Choroid plexus epithelial cell (primary cell): ENCODE measurements at regions not wholly inside any gene's neighbourhood (a gene's known extent, or its start where the extent isn't known, plus 50 kb on each side); places are given as distances from the start of the nearest gene placed in this dataset.

Experiments used
- DNase-seq: peaks from one replicate; pipeline ENCODE4 v3.0.0-alpha.2; 2010; ENCODE audit warnings: low read depth
- H3K4me3 ChIP-seq: 2 replicates; pipeline ENCODE4 v1.5.1; 2011; ENCODE audit warnings: low read depth, mild to moderate bottlenecking, control low read depth, low read length, moderate library complexity
- CTCF ChIP-seq: conservative IDR thresholded peaks from 2 replicates; pipeline ENCODE4 v1.5.1; 2011; ENCODE audit warnings: low read depth, mild to moderate bottlenecking, control low read depth, inconsistent platforms, low read length, moderate library complexity

DNA sequence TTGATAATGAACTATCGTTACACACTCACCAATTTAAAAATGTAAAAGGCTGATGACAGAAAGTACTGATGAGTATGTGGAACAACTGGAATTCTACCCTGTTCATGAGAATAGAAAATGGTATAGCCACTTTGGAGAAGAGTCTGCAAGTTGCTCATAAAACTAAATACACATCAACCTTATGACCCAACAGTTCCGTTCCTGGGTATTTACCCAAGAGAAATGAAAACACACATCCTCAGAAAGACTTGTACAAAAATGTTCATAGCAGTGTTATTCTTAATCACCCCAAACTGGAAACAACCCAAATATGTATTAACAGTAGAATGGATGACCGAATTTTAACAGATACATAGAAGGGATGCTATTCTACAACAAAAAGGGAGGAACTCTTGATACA is 145.7 kb upstream of the LRFN2 start:
- DNase-seq = peak; percentile 79
- no peak overlapping the region for H3K4me3 ChIP-seq
- no peak for TF ChIP-seq CTCF

DNA sequence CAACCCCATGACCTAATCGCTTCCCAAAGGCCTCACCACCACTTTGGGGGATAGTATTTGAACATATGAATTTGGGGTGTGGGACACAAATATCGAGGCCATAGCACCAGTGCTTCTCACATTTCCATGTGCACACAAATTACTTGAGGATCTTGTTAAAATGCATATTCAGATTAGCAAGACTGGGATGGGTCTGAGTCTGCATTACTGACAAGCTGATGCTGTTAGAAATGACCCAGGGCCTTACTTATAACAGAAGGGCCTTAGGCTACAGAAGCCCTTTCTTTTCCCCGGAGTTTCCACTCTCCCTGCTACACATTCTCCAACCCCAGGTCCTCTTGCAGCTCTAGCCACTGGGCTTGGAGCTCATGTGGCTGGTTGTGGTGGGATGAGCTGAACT is 141.5 kb upstream of the LRFN2 start:
- TF ChIP-seq CTCF = no peak
- no peak overlapping the region for H3K4me3 ChIP-seq
- DNase-seq = no peak

DNA sequence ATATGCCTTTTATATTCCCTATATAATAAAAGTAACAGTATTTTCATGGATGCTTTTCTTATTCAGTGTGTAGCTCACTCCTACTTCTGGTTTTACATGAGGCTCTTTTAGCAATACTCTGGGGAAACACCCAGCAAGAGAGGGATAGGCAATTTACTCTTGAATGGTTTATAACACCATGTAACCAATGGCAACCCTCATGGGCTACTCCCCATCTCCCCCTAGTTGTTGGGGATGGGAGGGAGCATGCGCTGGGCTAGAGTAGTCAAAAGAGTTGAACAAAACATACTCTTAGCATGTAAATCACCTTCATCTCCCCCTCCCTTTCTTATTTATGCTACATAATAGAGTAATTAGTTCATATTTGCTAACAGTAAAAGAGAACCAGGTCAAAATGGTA is 140.1 kb upstream of the LRFN2 start:
- TF ChIP-seq CTCF = no peak
- H3K4me3 ChIP-seq = no peak overlapping the region
- DNase-seq = no peak

GRCh38 chr6:40726853-40727252 is 139.7 kb upstream of the LRFN2 start:
- H3K4me3 ChIP-seq = no peak overlapping the region
- DNase-seq = no peak
- TF ChIP-seq CTCF = no peak

GRCh38 chr6:40725390-40725789 is 138.2 kb upstream of the LRFN2 start:
- no peak for DNase-seq
- TF ChIP-seq CTCF = no peak
- no peak overlapping the region for H3K4me3 ChIP-seq

DNA sequence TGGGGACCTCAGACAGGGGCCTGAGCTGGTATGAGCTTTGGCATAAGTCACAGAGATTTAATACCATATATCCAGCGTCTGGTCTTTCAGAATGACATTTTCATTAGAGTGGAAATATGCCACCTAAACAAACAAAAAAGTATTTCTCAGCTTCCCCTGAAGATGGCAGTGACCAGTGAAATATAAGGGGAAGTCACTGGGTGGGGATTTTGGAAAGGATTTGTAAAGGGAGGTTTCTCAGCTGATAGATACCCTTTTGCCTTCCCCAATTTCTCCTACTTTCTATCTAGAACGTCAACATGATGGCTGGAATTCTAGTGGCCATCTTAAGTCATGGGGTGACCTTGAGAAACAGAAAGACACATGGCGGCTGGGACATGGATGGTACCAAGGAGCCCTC is 137.7 kb upstream of the LRFN2 start:
- no peak overlapping the region for H3K4me3 ChIP-seq
- DNase-seq = no peak
- no peak for TF ChIP-seq CTCF

DNA sequence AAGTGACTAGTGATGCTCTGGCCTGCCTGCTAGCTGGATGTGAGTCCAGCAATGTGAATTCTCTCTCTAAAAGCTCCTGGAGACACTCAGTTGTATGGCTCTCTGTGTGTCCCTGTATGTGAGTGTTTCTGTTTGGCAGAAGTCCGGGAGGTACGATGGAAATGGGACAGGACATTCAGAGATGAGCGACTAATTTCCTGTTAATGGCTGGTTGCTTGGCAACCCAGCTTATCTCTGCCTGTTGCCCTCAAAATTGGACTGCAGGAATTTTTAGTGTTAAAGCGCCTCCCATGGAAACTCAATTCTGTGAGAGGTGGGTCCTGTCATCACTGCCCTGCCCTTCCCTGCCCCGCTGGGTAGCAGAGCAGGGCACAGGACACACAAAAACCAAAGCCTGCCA is 136.8 kb upstream of the LRFN2 start:
- no peak overlapping the region for H3K4me3 ChIP-seq
- DNase-seq = peak; percentile 19
- TF ChIP-seq CTCF = no peak
